H9 (cell line): ENCODE measurements at regions not wholly inside any gene's neighbourhood (a gene's known extent, or its start where the extent isn't known, plus 50 kb on each side); places are given as distances from the start of the nearest gene placed in this dataset.

Experiments
- DNase-seq: peaks from one replicate; pipeline ENCODE4 v3.0.0-alpha.2; 2017
- H2AFZ ChIP-seq: one replicate; pipeline ENCODE4 v1.6.1; 2013; ENCODE audit warnings: mild to moderate bottlenecking, low read length, control low read depth, moderate library complexity
- H2AK5ac ChIP-seq: 2 replicates; pipeline ENCODE4 v1.6.1; 2013; ENCODE audit warnings: low read length, control low read depth, mixed read lengths; ENCODE audit not compliant: insufficient read length
- H2BK120ac ChIP-seq: one replicate; pipeline ENCODE4 v1.6.1; 2013; ENCODE audit warnings: low read depth, mild to moderate bottlenecking, low read length, control low read depth, inconsistent platforms; ENCODE audit not compliant: poor library complexity, severe bottlenecking
- H2BK12ac ChIP-seq: 2 replicates; pipeline ENCODE4 v1.6.1; 2013; ENCODE audit warnings: low read length, control low read depth, mixed read lengths, low read depth; ENCODE audit not compliant: insufficient read length
- H2BK15ac ChIP-seq: 2 replicates; pipeline ENCODE4 v1.6.1; 2013; ENCODE audit warnings: low read depth, low read length, control low read depth
- H2BK20ac ChIP-seq: one replicate; pipeline ENCODE4 v1.6.1; 2013; ENCODE audit warnings: low read depth, mild to moderate bottlenecking, low read length, control low read depth, inconsistent platforms; ENCODE audit not compliant: poor library complexity, severe bottlenecking
- H2BK5ac ChIP-seq: 2 replicates; pipeline ENCODE4 v1.6.1; 2013; ENCODE audit warnings: low read length, control low read depth, mixed read lengths; ENCODE audit not compliant: insufficient read length
- H3K14ac ChIP-seq: 2 replicates; pipeline ENCODE4 v1.6.1; 2013; ENCODE audit warnings: low read length, control low read depth; ENCODE audit not compliant: insufficient read depth
- H3K18ac ChIP-seq: 2 replicates; pipeline ENCODE4 v1.6.1; 2013; ENCODE audit warnings: low read depth, mild to moderate bottlenecking, mixed read lengths, low read length, control low read depth; ENCODE audit not compliant: insufficient read length
- H3K23ac ChIP-seq: 2 replicates; pipeline ENCODE4 v1.6.1; 2013; ENCODE audit warnings: low read length, control low read depth, mixed read lengths, low read depth; ENCODE audit not compliant: insufficient read length
- H3K23me2 ChIP-seq: 2 replicates; pipeline ENCODE4 v1.6.1; 2013; ENCODE audit warnings: low read depth, mild to moderate bottlenecking, mixed read lengths, low read length, control low read depth; ENCODE audit not compliant: insufficient read length, poor library complexity, severe bottlenecking
- H3K27ac ChIP-seq: 2 replicates; pipeline ENCODE4 v1.5.1; 2013; ENCODE audit warnings: low read length, control low read depth, mixed read lengths, low read depth; ENCODE audit not compliant: insufficient read length
- H3K27me3 ChIP-seq: 2 replicates; pipeline ENCODE4 v1.6.1; 2013; ENCODE audit warnings: low read length, control low read depth, inconsistent platforms; ENCODE audit not compliant: insufficient read depth
- H3K4ac ChIP-seq: 2 replicates; pipeline ENCODE4 v1.6.1; 2013; ENCODE audit warnings: low read depth, mild to moderate bottlenecking, control low read depth, inconsistent platforms, low read length, moderate library complexity
- H3K4me1 ChIP-seq: 2 replicates; pipeline ENCODE4 v1.6.1; 2013; ENCODE audit warnings: low read length, control low read depth, inconsistent platforms; ENCODE audit not compliant: insufficient read depth
- H3K4me2 ChIP-seq: 2 replicates; pipeline ENCODE4 v1.6.1; 2013; ENCODE audit warnings: low read length, control low read depth, mixed read lengths; ENCODE audit not compliant: insufficient read length, insufficient read depth
- H3K56ac ChIP-seq: 2 replicates; pipeline ENCODE4 v1.6.1; 2013; ENCODE audit warnings: low read depth, mild to moderate bottlenecking, mixed read lengths, low read length, control low read depth; ENCODE audit not compliant: insufficient read length
- H3K79me1 ChIP-seq: 2 replicates; pipeline ENCODE4 v1.6.1; 2013; ENCODE audit warnings: low read depth, mild to moderate bottlenecking, moderate library complexity, low read length, control low read depth, inconsistent platforms; ENCODE audit not compliant: insufficient read depth, poor library complexity, severe bottlenecking
- H3K79me2 ChIP-seq: 2 replicates; pipeline ENCODE4 v1.6.1; 2013; ENCODE audit warnings: low read length, control low read depth, inconsistent platforms; ENCODE audit not compliant: insufficient read depth
- H3K9ac ChIP-seq: 2 replicates; pipeline ENCODE4 v1.6.1; 2013; ENCODE audit warnings: low read length, control low read depth, mixed read lengths; ENCODE audit not compliant: insufficient read length; ENCODE audit errors: extremely low read depth
- H3K9me3 ChIP-seq: one replicate; pipeline ENCODE4 v1.6.1; 2013; ENCODE audit warnings: low read depth, low read length, inconsistent platforms; ENCODE audit not compliant: control insufficient read depth
- H3T11ph ChIP-seq: one replicate; pipeline ENCODE4 v1.6.1; 2013; ENCODE audit warnings: mild to moderate bottlenecking, low read length, control low read depth, inconsistent platforms
- H4K20me1 ChIP-seq: one replicate; pipeline ENCODE4 v1.6.1; 2013; ENCODE audit not compliant: control insufficient read depth, insufficient read length, insufficient read depth
- H4K5ac ChIP-seq: 2 replicates; pipeline ENCODE4 v1.6.1; 2013; ENCODE audit warnings: low read depth, mild to moderate bottlenecking, mixed read lengths, low read length, control low read depth; ENCODE audit not compliant: insufficient read length
- H4K8ac ChIP-seq: replicated peaks from 2 replicates; pipeline ENCODE4 v1.6.1; 2013; ENCODE audit warnings: low read length, control low read depth, mixed read lengths, low read depth; ENCODE audit not compliant: insufficient read length
- H4K91ac ChIP-seq: 2 replicates; pipeline ENCODE4 v1.6.1; 2013; ENCODE audit warnings: low read depth, mild to moderate bottlenecking, moderate library complexity, mixed read lengths, low read length, control low read depth; ENCODE audit not compliant: insufficient read length
- H3K27ac Mint-ChIP-seq, 3 experiments: 2 replicates in 2 of 3; 3 replicates in 1 of 3; pipeline ENCODE4 v1.8.0; 2020 to 2021; ENCODE audit warnings: mixed read lengths in 3 of 3, mild to moderate bottlenecking in 1 of 3, moderate library complexity in 1 of 3
- H3K27me3 Mint-ChIP-seq: 2 replicates; pipeline ENCODE4 v1.8.0; 2021; ENCODE audit warnings: low read depth, mild to moderate bottlenecking, moderate library complexity, mixed read lengths
- H3K36me3 Mint-ChIP-seq, 3 experiments: 2 replicates in 2 of 3; 3 replicates in 1 of 3; pipeline ENCODE4 v1.8.0; 2020 to 2021; ENCODE audit warnings: low read depth in 3 of 3, mixed read lengths in 3 of 3; ENCODE audit not compliant: insufficient read depth in 1 of 3
- H3K4me1 Mint-ChIP-seq, 2 experiments: 2 replicates each; pipeline ENCODE4 v1.8.0; 2020; ENCODE audit warnings: mixed read lengths in 2 of 2
- H3K4me3 Mint-ChIP-seq, 2 experiments: 2 replicates in 1 of 2; 3 replicates in 1 of 2; pipeline ENCODE4 v1.8.0; 2020 to 2021; ENCODE audit warnings: mild to moderate bottlenecking in 2 of 2, mixed read lengths in 2 of 2, moderate library complexity in 1 of 2
- H3K9me3 Mint-ChIP-seq, 2 experiments: 2 replicates in 1 of 2; 3 replicates in 1 of 2; pipeline ENCODE4 v1.8.0; 2020; ENCODE audit warnings: mild to moderate bottlenecking in 2 of 2, mixed read lengths in 2 of 2, moderate library complexity in 1 of 2
- CTCF ChIP-seq: fragments of 200-600 bp; sonication (generic); conservative IDR thresholded peaks from 3 replicates; pipeline ENCODE4 v1.8.0; 2021; ENCODE audit warnings: antibody characterized with exemption, mild to moderate bottlenecking
- WGBS: extraction: QIAGEN DNeasy Blood & Tissue Kit; methylation state at CpG from one replicate; pipeline ENCODE4 v1.1.7; 2013; ENCODE audit warnings: missing lambda C conversion rate, low lambda C conversion rate, mixed read lengths; ENCODE audit not compliant: insufficient read length; ENCODE audit errors: extremely low coverage; 5-methylcytosine and 5-hydroxymethylcytosine counted together

GRCh38 chr13:40220299-40220935 lies 446.0 kb downstream of the FOXO1 start:
- H3K79me2 ChIP-seq: no peaks in the 10 kb centered on the region
- H3K27me3 ChIP-seq: no peaks in the 10 kb centered on the region
- no peaks in the 10 kb centered on the region for H3K4me1 ChIP-seq
- Mint-ChIP-seq H3K27me3 (no peaks in the 10 kb centered on the region), H3K36me3 (no peaks in the 10 kb centered on the region), H3K4me3 (no peak overlapping the region), H3K4me1 (peaks cover 27 to 33% of the 10 kb centered on the region in 2 experiments), H3K9me3 (no peaks in the 10 kb centered on the region), H3K27ac (no peak overlapping the region; a peak in 1 of 7 replicates)
- no peak overlapping the region for H4K91ac ChIP-seq
- H3T11ph ChIP-seq: no peak overlapping the region
- H3K14ac ChIP-seq: no peak overlapping the region
- no peak overlapping the region for H2BK5ac ChIP-seq
- no peaks in the 10 kb centered on the region for H3K79me1 ChIP-seq
- no peaks in the 10 kb centered on the region for H3K23me2 ChIP-seq
- H2BK12ac ChIP-seq: no peak overlapping the region
- H3K23ac ChIP-seq: no peak overlapping the region
- H2AFZ ChIP-seq: no peak overlapping the region
- H2BK120ac ChIP-seq: no peak overlapping the region
- H2BK15ac ChIP-seq: no peak overlapping the region
- H3K27ac ChIP-seq: no peak overlapping the region
- H3K56ac ChIP-seq: no peak overlapping the region
- TF ChIP-seq CTCF: no peak
- no peaks in the 10 kb centered on the region for H4K20me1 ChIP-seq
- H3K9me3 ChIP-seq: no peaks in the 10 kb centered on the region
- no peak overlapping the region for H3K4ac ChIP-seq
- no peak overlapping the region for H3K4me2 ChIP-seq
- no peak overlapping the region for H2BK20ac ChIP-seq
- no peak overlapping the region for H4K5ac ChIP-seq
- H3K9ac ChIP-seq: no peak overlapping the region
- no peak overlapping the region for H3K18ac ChIP-seq
- no CpG with 5 or more reads among the region's 12 CpGs for WGBS
- DNase-seq: no peak
- H2AK5ac ChIP-seq: no peak overlapping the region
- no peak overlapping the region for H4K8ac ChIP-seq
